GM23248 (cell line): ENCODE measurements at regions not wholly inside any gene's neighbourhood (a gene's known extent, or its start where the extent isn't known, plus 50 kb on each side); places are given as distances from the start of the nearest gene placed in this dataset.

ENCODE experiments used
- DNase-seq: peaks from one replicate; pipeline ENCODE4 v3.0.0-alpha.2; 2015
- H2AFZ ChIP-seq: fragments of 200-600 bp; sonication (generic); 2 replicates; pipeline ENCODE4 v1.6.1; 2016; ENCODE audit warnings: antibody characterized with exemption
- H3F3A ChIP-seq: fragments of 200-600 bp; sonication (generic); 2 replicates; pipeline ENCODE4 v1.6.1; 2016; ENCODE audit warnings: mild to moderate bottlenecking, antibody characterized with exemption, mixed run types; ENCODE audit not compliant: insufficient read depth
- H3K27ac ChIP-seq: fragments of 200-600 bp; sonication (generic); 2 replicates; pipeline ENCODE4 v1.5.1; 2016; ENCODE audit warnings: mild to moderate bottlenecking
- H3K27me3 ChIP-seq: fragments of 200-600 bp; sonication (generic); replicated peaks from 2 replicates; pipeline ENCODE4 v1.6.1; 2016; ENCODE audit warnings: mild to moderate bottlenecking; ENCODE audit not compliant: insufficient read depth
- H3K36me3 ChIP-seq: fragments of 200-600 bp; sonication (generic); 2 replicates; pipeline ENCODE4 v1.6.1; 2016; ENCODE audit warnings: low read depth, mild to moderate bottlenecking
- H3K4me1 ChIP-seq: fragments of 200-600 bp; sonication (generic); 2 replicates; pipeline ENCODE4 v1.6.1; 2016; ENCODE audit warnings: mild to moderate bottlenecking; ENCODE audit not compliant: insufficient read depth
- H3K4me2 ChIP-seq: fragments of 200-600 bp; sonication (generic); one replicate; pipeline ENCODE4 v1.6.1; 2016; ENCODE audit warnings: mild to moderate bottlenecking; ENCODE audit not compliant: unreplicated experiment
- H3K4me3 ChIP-seq: fragments of 200-600 bp; sonication (generic); 2 replicates; pipeline ENCODE4 v1.5.1; 2016; ENCODE audit warnings: mild to moderate bottlenecking
- H3K79me2 ChIP-seq: fragments of 200-600 bp; sonication (generic); 2 replicates; pipeline ENCODE4 v1.6.1; 2016; ENCODE audit warnings: mild to moderate bottlenecking; ENCODE audit not compliant: insufficient read depth
- H3K9ac ChIP-seq: fragments of 200-600 bp; sonication (generic); 2 replicates; pipeline ENCODE4 v1.6.1; 2016; ENCODE audit warnings: mild to moderate bottlenecking
- H3K9me2 ChIP-seq: fragments of 200-600 bp; sonication (generic); 2 replicates; pipeline ENCODE4 v1.6.1; 2016; ENCODE audit warnings: mixed run types, mild to moderate bottlenecking, moderate library complexity; ENCODE audit not compliant: insufficient read depth
- H3K9me3 ChIP-seq: fragments of 200-600 bp; sonication (generic); one replicate; pipeline ENCODE4 v1.6.1; 2017; ENCODE audit warnings: low read depth
- H4K20me1 ChIP-seq: fragments of 200-600 bp; sonication (generic); 2 replicates; pipeline ENCODE4 v1.6.0; 2016; ENCODE audit not compliant: insufficient read depth
- EZH2 ChIP-seq: fragments of 200-600 bp; sonication (generic); IDR thresholded peaks from 2 replicates; pipeline ENCODE4 v1.6.1; 2018; ENCODE audit warnings: antibody characterized with exemption, mild to moderate bottlenecking; ENCODE audit not compliant: insufficient read depth, poor library complexity, severe bottlenecking
- EZH2phosphoT487 ChIP-seq: fragments of 200-600 bp; sonication (generic); IDR thresholded peaks from 2 replicates; pipeline ENCODE4 v1.6.1; 2018; ENCODE audit warnings: antibody characterized with exemption, moderate library complexity, mild to moderate bottlenecking, low read depth; ENCODE audit not compliant: insufficient read depth
- WGBS, 2 experiments: methylation state at CpG; one replicate each; pipeline ENCODE4 v1.1.6; 2015 to 2017; ENCODE audit warnings: low lambda C conversion rate in 2 of 2, low coverage in 1 of 2; ENCODE audit errors: missing lambda C conversion rate in 2 of 2; 5-methylcytosine and 5-hydroxymethylcytosine counted together
- in situ Hi-C: fragments of 300-500 bp; cut with MboI; formaldehyde crosslinking; loops from 2 replicates; pipeline ENCODE4 v1.15.0; 2020

- no peak overlapping the region for H3K4me3 ChIP-seq
- no peaks in the 10 kb centered on the region for H4K20me1 ChIP-seq
- no peaks in the 10 kb centered on the region for H3K9me2 ChIP-seq
- H3K4me1 ChIP-seq = peaks cover 8% of the 10 kb centered on the region
- no peaks in the 10 kb centered on the region for H3K9me3 ChIP-seq
- in situ Hi-C loops = no loop called here
- no peak overlapping the region for H3K9ac ChIP-seq
- 64 to 74% methylated on average over 4 of the region's 4 CpGs for WGBS, 2 experiments
- H3K36me3 ChIP-seq = no peaks in the 10 kb centered on the region
- TF ChIP-seq EZH2 (no peak), EZH2phosphoT487 (no peak)
- no peak for DNase-seq
- peaks cover 2% of the 10 kb centered on the region; the same call in 1 of the 2 replicates for H3F3A ChIP-seq
- H3K27ac ChIP-seq = no peak overlapping the region
- no peaks in the 10 kb centered on the region for H3K27me3 ChIP-seq
- no peaks in the 10 kb centered on the region for H3K79me2 ChIP-seq
- H2AFZ ChIP-seq = no peak overlapping the region
- H3K4me2 ChIP-seq = no peak overlapping the region
These were observed 141.1 kb upstream of the IRF2BP2 start for GRCh38 chr1:234750922-234751627.

- peaks cover 14% of the 10 kb centered on the region for H3F3A ChIP-seq
- no peak overlapping the region for H3K27ac ChIP-seq
- peaks cover 14% of the 10 kb centered on the region for H3K4me1 ChIP-seq
- H3K9ac ChIP-seq = no peak overlapping the region
- in situ Hi-C loops = loop anchor here (25.0 kb wide), 1 partner anchor 261 kb away; the partner anchor contains the start of gene TARBP1
- no peak overlapping the region for H3K4me2 ChIP-seq
- 73 to 92% methylated on average over 1 of the region's 1 CpG for whole genome bisulfite sequencing, 2 experiments
- DNase-seq = no peak
- no peaks in the 10 kb centered on the region for H4K20me1 ChIP-seq
- no peaks in the 10 kb centered on the region for H3K79me2 ChIP-seq
- H3K4me3 ChIP-seq = no peak overlapping the region
- H3K36me3 ChIP-seq = no peaks in the 10 kb centered on the region
- H3K9me2 ChIP-seq = no peaks in the 10 kb centered on the region
- no peak overlapping the region for H2AFZ ChIP-seq
- TF ChIP-seq EZH2phosphoT487 (no peak), EZH2 (no peak)
- no peaks in the 10 kb centered on the region for H3K9me3 ChIP-seq
- no peaks in the 10 kb centered on the region for H3K27me3 ChIP-seq
These were observed 138.7 kb upstream of the IRF2BP2 start for GRCh38 chr1:234748713-234749112.

- in situ Hi-C loops = loop anchor here (25.0 kb wide), 1 partner anchor 261 kb away; the partner anchor contains the start of gene TARBP1
These were observed 138.1 kb upstream of the IRF2BP2 start for GRCh38 chr1:234748066-234748465.

GRCh38 chr1:234746798-234747196 lies 136.8 kb upstream of the IRF2BP2 start:
- Histone ChIP-seq H3K27me3 (no peaks in the 10 kb centered on the region), H3K9ac (no peak overlapping the region), H3K9me2 (no peaks in the 10 kb centered on the region), H3K4me1 (peaks cover 17% of the 10 kb centered on the region), H3K9me3 (no peaks in the 10 kb centered on the region), H4K20me1 (no peaks in the 10 kb centered on the region), H3K36me3 (no peaks in the 10 kb centered on the region), H3K4me2 (no peak overlapping the region), H2AFZ (no peak overlapping the region), H3K27ac (no peak overlapping the region), H3F3A (peaks cover 14% of the 10 kb centered on the region), H3K4me3 (no peak overlapping the region), H3K79me2 (no peaks in the 10 kb centered on the region)
- in situ Hi-C loops = loop anchor here (25.0 kb wide), 1 partner anchor 259 kb away; the partner anchor contains the start of gene TARBP1
- TF ChIP-seq EZH2phosphoT487 (no peak), EZH2 (no peak)
- 96 to 98% methylated on average over 9 of the region's 9 CpGs for WGBS, 2 experiments
- no peak for DNase-seq

More at GRCh38 chr1:234748066-234748465, 138.1 kb upstream of the IRF2BP2 start:
- Histone ChIP-seq H3K27ac (no peak overlapping the region), H3K36me3 (no peaks in the 10 kb centered on the region), H3K79me2 (no peaks in the 10 kb centered on the region), H3K9ac (no peak overlapping the region), H3F3A (peaks cover 14% of the 10 kb centered on the region), H3K4me2 (no peak overlapping the region), H4K20me1 (no peaks in the 10 kb centered on the region), H2AFZ (no peak overlapping the region), H3K9me2 (no peaks in the 10 kb centered on the region), H3K27me3 (no peaks in the 10 kb centered on the region), H3K4me3 (no peak overlapping the region), H3K9me3 (no peaks in the 10 kb centered on the region), H3K4me1 (peaks cover 17% of the 10 kb centered on the region)
- TF ChIP-seq EZH2phosphoT487 (no peak), EZH2 (no peak)
- 97 to 100% methylated on average over 7 of the region's 7 CpGs for WGBS, 2 experiments
- DNase-seq = no peak
